ENCODE measurements at regions not wholly inside any gene's neighbourhood (a gene's known extent, or its start where the extent isn't known, plus 50 kb on each side); places are given as distances from the start of the nearest gene placed in this dataset.

- TF ChIP-seq CREB5 (CRISPR knock-in tag; IDR thresholded peaks at IDR 0.05; ENCODE audit: low read depth): no peak
- TF ChIP-seq ZNF565 (CRISPR knock-in tag; conservative IDR thresholded peaks at IDR 0.05; ENCODE audit: low read depth): no peak
- no peak for TF ChIP-seq RARB (CRISPR knock-in tag; IDR thresholded peaks at IDR 0.05)
- TF ChIP-seq CSDC2 (CRISPR knock-in tag; IDR thresholded peaks at IDR 0.05): no peak
- no peak for TF ChIP-seq ARNTL (CRISPR knock-in tag; IDR thresholded peaks at IDR 0.05; ENCODE audit: borderline replicate concordance, low read depth)
- TF ChIP-seq GLIS3 (CRISPR knock-in tag; IDR thresholded peaks at IDR 0.05): no peak
- TF ChIP-seq PPARA (CRISPR knock-in tag; IDR thresholded peaks at IDR 0.05; ENCODE audit: borderline replicate concordance): no peak
- TF ChIP-seq SNAI2 (CRISPR knock-in tag; IDR thresholded peaks at IDR 0.05): no peak
- TF ChIP-seq ZFP3 (CRISPR knock-in tag; IDR thresholded peaks at IDR 0.05): no peak
- no peak for TF ChIP-seq TOX (CRISPR knock-in tag; IDR thresholded peaks at IDR 0.05; ENCODE audit: borderline replicate concordance)
These were observed 81.3 kb upstream of the NAALADL2 start for GRCh38 chr3:174777813-174778212.
